Transverse colon (tissue), 4 donors: ENCODE measurements at regions not wholly inside any gene's neighbourhood (a gene's known extent, or its start where the extent isn't known, plus 50 kb on each side); places are given as distances from the start of the nearest gene placed in this dataset.

Source experiments
- DNase-seq: peaks from one replicate; pipeline ENCODE4 v3.0.0-alpha.2; 2019
- H3K27ac ChIP-seq, 4 donors: fragments of 200-600 bp; sonication (generic); 2 replicates each; pipeline ENCODE4 v1.5.1; 2016 to 2018; ENCODE audit warnings: inconsistent platforms in 4 of 4
- H3K27me3 ChIP-seq: fragments of 200-600 bp; sonication (generic); 2 replicates; pipeline ENCODE4 v1.5.1; 2017; ENCODE audit warnings: inconsistent platforms
- H3K36me3 ChIP-seq, 4 donors: fragments of 200-600 bp; sonication (generic); 2 replicates each; pipeline ENCODE4 v1.5.1; 2017 to 2019; ENCODE audit warnings: inconsistent platforms in 4 of 4
- H3K4me1 ChIP-seq, 4 donors: fragments of 200-600 bp; sonication (generic); 2 replicates each; pipeline ENCODE4 v1.5.1; 2017 to 2020; ENCODE audit warnings: inconsistent platforms in 4 of 4
- H3K4me3 ChIP-seq, 4 donors: fragments of 200-600 bp; sonication (generic); 1 replicate in 1 of 4; 2 replicates in 3 of 4; pipeline versions ENCODE4 v1.5.1 to v1.6.1; 2017 to 2019; ENCODE audit warnings: inconsistent platforms in 4 of 4
- H3K9me3 ChIP-seq, 2 donors: fragments of 200-600 bp; sonication (generic); 2 replicates each; pipeline ENCODE4 v1.5.1; 2017 to 2019; ENCODE audit warnings: inconsistent platforms in 2 of 2
- EP300 ChIP-seq: sonication (generic); formaldehyde crosslinking; IDR thresholded peaks from one replicate; pipeline ENCODE4 v1.6.1; 2017; ENCODE audit warnings: antibody characterized with exemption, low read depth
- POLR2A ChIP-seq: fragments of 450-650 bp; IDR thresholded peaks from one replicate; pipeline ENCODE4 v1.6.1; 2016; ENCODE audit warnings: antibody characterized with exemption, mild to moderate bottlenecking, moderate library complexity
- POLR2AphosphoS5 ChIP-seq, 3 donors: sonication (generic); formaldehyde crosslinking; IDR thresholded peaks; one replicate each; pipeline ENCODE4 v1.6.1; 2016; ENCODE audit warnings: antibody characterized with exemption in 3 of 3
- WGBS, 2 donors: methylation state at CpG; one replicate each; pipeline ENCODE4 v1.1.5; 2018; ENCODE audit warnings: low coverage in 1 of 2; 5-methylcytosine and 5-hydroxymethylcytosine counted together
- in situ Hi-C, 4 donors: fragments of 200-750 bp; cut with MboI; loops; one replicate each; pipeline versions ENCODE4 v1.15.0 to v1.15.1; 2017; ENCODE audit warnings: low sequenced_read_pairs in 3 of 4, low pct_ligation_motif_present in 1 of 4, low pct_unique_long_range_greater_than_20kb in 1 of 4
- intact Hi-C: fragments of 100-400 bp; cut with DNase I; formaldehyde crosslinking; loops from one replicate; pipeline ENCODE4 v1.15.1; 2023; ENCODE audit warnings: low total_unique reads
- TF ChIP-seq, protein P1 (sequence below), 5 experiments: fragments of 200-600 bp in 3 of 5; fragments of 450-650 bp in 2 of 5; sonication (generic) in 3 of 5; IDR thresholded peaks; 1 replicate in 2 of 5; 2 replicates in 3 of 5; pipeline ENCODE4 v1.5.1; 2016 to 2017; ENCODE audit warnings: antibody characterized with exemption in 5 of 5, inconsistent platforms in 3 of 5, mild to moderate bottlenecking in 2 of 5, moderate library complexity in 1 of 5

DNA sequence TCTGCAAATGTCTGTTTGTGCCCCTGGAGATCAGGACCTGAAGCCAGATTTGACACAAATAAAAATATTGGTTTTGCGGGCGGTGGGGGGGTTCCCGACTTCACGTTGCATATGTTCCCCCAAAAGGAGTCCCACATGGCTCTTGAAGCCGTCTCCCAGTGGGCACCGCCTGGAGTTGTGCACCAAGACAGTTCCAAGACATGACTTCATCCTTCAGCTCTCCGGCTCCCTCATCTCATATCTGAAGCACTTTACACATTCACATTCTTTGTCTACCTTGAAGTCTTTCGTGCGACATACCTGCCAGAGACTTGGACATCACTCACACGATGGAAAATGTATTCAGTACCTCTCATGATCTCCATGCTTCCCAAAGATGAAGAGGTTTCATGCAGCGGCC is 362.8 kb upstream of the FOXK1 start:
- no peaks in the 10 kb centered on the region for H3K27me3 ChIP-seq
- TF ChIP-seq POLR2AphosphoS5 (IDR thresholded peaks at IDR 0.05) (no peak), POLR2A (no peak), EP300 (no peak)
- TF ChIP-seq, protein P1, sequence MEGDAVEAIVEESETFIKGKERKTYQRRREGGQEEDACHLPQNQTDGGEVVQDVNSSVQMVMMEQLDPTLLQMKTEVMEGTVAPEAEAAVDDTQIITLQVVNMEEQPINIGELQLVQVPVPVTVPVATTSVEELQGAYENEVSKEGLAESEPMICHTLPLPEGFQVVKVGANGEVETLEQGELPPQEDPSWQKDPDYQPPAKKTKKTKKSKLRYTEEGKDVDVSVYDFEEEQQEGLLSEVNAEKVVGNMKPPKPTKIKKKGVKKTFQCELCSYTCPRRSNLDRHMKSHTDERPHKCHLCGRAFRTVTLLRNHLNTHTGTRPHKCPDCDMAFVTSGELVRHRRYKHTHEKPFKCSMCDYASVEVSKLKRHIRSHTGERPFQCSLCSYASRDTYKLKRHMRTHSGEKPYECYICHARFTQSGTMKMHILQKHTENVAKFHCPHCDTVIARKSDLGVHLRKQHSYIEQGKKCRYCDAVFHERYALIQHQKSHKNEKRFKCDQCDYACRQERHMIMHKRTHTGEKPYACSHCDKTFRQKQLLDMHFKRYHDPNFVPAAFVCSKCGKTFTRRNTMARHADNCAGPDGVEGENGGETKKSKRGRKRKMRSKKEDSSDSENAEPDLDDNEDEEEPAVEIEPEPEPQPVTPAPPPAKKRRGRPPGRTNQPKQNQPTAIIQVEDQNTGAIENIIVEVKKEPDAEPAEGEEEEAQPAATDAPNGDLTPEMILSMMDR (IDR thresholded peaks at IDR 0.05), result no peak
- no peak overlapping the region for H3K27ac ChIP-seq
- no peaks in the 10 kb centered on the region for H3K36me3 ChIP-seq
- no peaks in the 10 kb centered on the region for H3K9me3 ChIP-seq
- in situ Hi-C loops, result no loop called here
- intact Hi-C loops, result no loop called here
- whole genome bisulfite sequencing, 2 donors, result 88 to 100% methylated on average over 1 to 11 of the region's 11 CpGs
- H3K4me3 ChIP-seq, result no peak overlapping the region
- DNase-seq, result no peak
- no peaks in the 10 kb centered on the region for H3K4me1 ChIP-seq

DNA sequence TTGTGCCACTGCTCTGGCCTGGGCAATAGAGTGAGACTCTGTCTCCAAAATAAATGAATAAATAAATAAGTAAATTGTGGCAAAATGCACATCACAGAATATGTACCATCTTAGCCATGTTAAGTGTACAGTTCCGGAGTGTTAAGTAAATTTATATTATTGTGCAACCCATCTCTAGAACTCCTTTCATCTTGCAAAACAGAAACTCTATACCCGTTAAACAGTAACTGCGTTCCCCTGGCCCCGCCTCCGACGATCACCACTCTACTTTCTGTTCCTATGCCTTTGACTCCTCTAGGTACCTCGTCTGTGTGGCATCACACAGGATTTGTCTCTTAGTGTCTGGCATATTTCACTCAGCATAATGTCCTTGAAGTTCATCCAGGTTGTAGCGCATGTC is 356.4 kb upstream of the FOXK1 start:
- no peak for DNase-seq
- H3K27me3 ChIP-seq, result no peaks in the 10 kb centered on the region

DNA sequence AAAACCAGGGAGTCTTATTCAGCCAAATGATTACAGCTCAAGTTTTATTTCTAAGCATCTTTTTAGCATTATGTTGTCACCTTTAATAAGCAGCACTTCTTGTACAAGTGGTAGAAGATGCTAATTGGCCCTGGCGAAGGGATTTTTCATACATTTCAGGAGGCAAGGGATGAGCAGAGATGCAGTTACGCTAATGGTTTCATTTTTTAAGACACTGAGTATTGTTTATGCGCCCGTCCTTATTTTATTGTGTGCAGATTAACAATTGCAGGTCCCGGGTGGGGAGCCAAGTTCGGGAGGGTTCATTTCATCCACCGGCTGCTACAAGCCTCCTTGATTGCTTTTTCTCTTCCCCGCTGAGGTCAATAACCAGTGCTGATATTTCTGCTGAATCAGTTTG is 350.4 kb upstream of the FOXK1 start:
- no peaks in the 10 kb centered on the region for H3K9me3 ChIP-seq
- no peaks in the 10 kb centered on the region for H3K4me1 ChIP-seq
- intact Hi-C loops (no loop called here), in situ Hi-C loops (loop anchor here in 1 of 4 donors (25.0 kb wide), 1 partner anchor 106 kb away; no protein-coding TSS in a partner anchor)
- no peaks in the 10 kb centered on the region for H3K27me3 ChIP-seq
- no peak for TF ChIP-seq POLR2AphosphoS5 (IDR thresholded peaks at IDR 0.05)
- TF ChIP-seq, protein P1 (IDR thresholded peaks at IDR 0.05), result no peak
- no peak for TF ChIP-seq EP300
- no peak for TF ChIP-seq POLR2A
- WGBS, 2 donors, result 82 to 85% methylated on average over 5 to 8 of the region's 8 CpGs
- no peak overlapping the region for H3K27ac ChIP-seq
- no peaks in the 10 kb centered on the region for H3K36me3 ChIP-seq
- H3K4me3 ChIP-seq, result no peak overlapping the region
- DNase-seq, result no peak

More for the DNA sequence above, 356.4 kb upstream of the FOXK1 start:
- in situ Hi-C loops (loop anchor here in 1 of 4 donors (25.0 kb wide), 1 partner anchor 112 kb away; no protein-coding TSS in a partner anchor), intact Hi-C loops (no loop called here)
- no peak overlapping the region for H3K4me3 ChIP-seq
- WGBS, 2 donors, result 60 to 74% methylated on average over 7 to 8 of the region's 8 CpGs
- no peaks in the 10 kb centered on the region for H3K9me3 ChIP-seq
- TF ChIP-seq, protein P1 (IDR thresholded peaks at IDR 0.05), result no peak
- TF ChIP-seq POLR2AphosphoS5 (IDR thresholded peaks at IDR 0.05) (no peak), EP300 (no peak), POLR2A (no peak)
- no peaks in the 10 kb centered on the region for H3K36me3 ChIP-seq
- no peaks in the 10 kb centered on the region for H3K4me1 ChIP-seq
- no peak overlapping the region for H3K27ac ChIP-seq

DNA sequence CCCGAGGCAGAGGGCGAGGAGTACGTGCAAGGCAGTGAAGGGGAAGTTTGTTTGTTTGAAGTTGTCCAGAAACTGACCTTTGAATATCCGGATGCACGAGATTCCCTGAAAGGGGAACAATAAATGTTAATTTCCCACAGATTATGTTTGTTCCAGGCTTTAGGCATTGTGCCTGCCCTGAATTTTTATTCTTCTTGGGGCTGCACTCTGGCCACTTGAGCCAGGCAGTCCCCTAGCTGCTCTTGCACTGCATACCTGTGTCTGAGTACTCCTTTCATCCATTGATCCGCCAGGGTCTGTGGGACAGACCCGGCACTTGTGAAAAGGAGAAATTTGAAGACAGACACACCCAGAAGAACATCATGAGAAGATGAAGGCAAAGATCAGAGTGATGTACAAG is 343.5 kb upstream of the FOXK1 start:
- no peak for DNase-seq
- WGBS, 2 donors, result 50 to 75% methylated on average over 4 to 7 of the region's 7 CpGs
- Histone ChIP-seq H3K36me3 (no peaks in the 10 kb centered on the region), H3K4me3 (no peak overlapping the region), H3K27ac (no peak overlapping the region), H3K9me3 (no peaks in the 10 kb centered on the region), H3K27me3 (no peaks in the 10 kb centered on the region), H3K4me1 (no peaks in the 10 kb centered on the region)
- intact Hi-C loops (no loop called here), in situ Hi-C loops (loop anchor here in 1 of 4 donors (25.0 kb wide), 1 partner anchor 99 kb away; no protein-coding TSS in a partner anchor)
- TF ChIP-seq, protein P1 (IDR thresholded peaks at IDR 0.05), result no peak
- TF ChIP-seq POLR2A (no peak), EP300 (no peak), POLR2AphosphoS5 (IDR thresholded peaks at IDR 0.05) (no peak)
